ENCODE measurements at regions not wholly inside any gene's neighbourhood (a gene's known extent, or its start where the extent isn't known, plus 50 kb on each side); places are given as distances from the start of the nearest gene placed in this dataset.

- no peak for TF ChIP-seq CTCF (conservative IDR thresholded peaks at IDR 0.05)
- no peak for TF ChIP-seq ZFX (IDR thresholded peaks at IDR 0.05)
Observed at GRCh38 chr16:85441189-85441889, 171.8 kb upstream of the GSE1 start.

Measured in C4-2B (cell line).